Right lobe of liver (tissue), 6 donors: ENCODE measurements at regions not wholly inside any gene's neighbourhood (a gene's known extent, or its start where the extent isn't known, plus 50 kb on each side); places are given as distances from the start of the nearest gene placed in this dataset.

Experiments
- ATAC-seq, 4 donors: fragments of 200-7000 bp; cut with Tn5 transposase; one replicate each; pipeline ENCODE4 v1.9.1; 2020; ENCODE audit warnings: mild to moderate bottlenecking in 4 of 4, moderate library complexity in 4 of 4
- DNase-seq, 3 donors: peaks; one replicate each; pipeline ENCODE4 v3.0.0-alpha.2; 2020
- H3K27ac ChIP-seq, 3 donors: fragments of 200-600 bp; one replicate each; pipeline ENCODE4 v1.8.0; 2022
- H3K27me3 ChIP-seq, 2 donors: fragments of 200-600 bp; one replicate each; pipeline ENCODE4 v1.8.0; 2022
- H3K36me3 ChIP-seq, 4 donors: fragments of 200-600 bp; sonication (generic) in 1 of 4; one replicate each; pipeline versions ENCODE4 v1.5.1 to v1.8.0; 2017 to 2022; ENCODE audit warnings: control low read depth in 1 of 4
- H3K4me1 ChIP-seq, 4 donors: fragments of 200-600 bp; sonication (generic) in 1 of 4; one replicate each; pipeline versions ENCODE4 v1.5.1 to v1.8.0; 2017 to 2022; ENCODE audit warnings: control low read depth in 1 of 4
- H3K4me3 ChIP-seq, 3 donors: fragments of 200-600 bp; one replicate each; pipeline ENCODE4 v1.8.0; 2022
- H3K9me3 ChIP-seq, 4 donors: fragments of 200-600 bp; sonication (generic) in 1 of 4; one replicate each; pipeline versions ENCODE4 v1.5.1 to v1.8.0; 2017 to 2022; ENCODE audit warnings: control low read depth in 1 of 4
- CTCF ChIP-seq, 4 donors: fragments of 200-600 bp in 3 of 4; fragments of 450-650 bp in 1 of 4; IDR thresholded peaks; one replicate each; pipeline versions ENCODE4 v1.5.1 to v1.8.0; 2016 to 2022; ENCODE audit warnings: antibody characterized with exemption in 4 of 4, mild to moderate bottlenecking in 2 of 4
- POLR2A ChIP-seq: fragments of 450-650 bp; IDR thresholded peaks from one replicate; pipeline ENCODE4 v1.6.1; 2017; ENCODE audit warnings: antibody characterized with exemption, mild to moderate bottlenecking
- WGBS: methylation state at CpG from one replicate; pipeline ENCODE4 v1.1.6; 2018; ENCODE audit warnings: low coverage, low lambda C conversion rate; ENCODE audit not compliant: insufficient coverage; ENCODE audit errors: missing lambda C conversion rate; 5-methylcytosine and 5-hydroxymethylcytosine counted together
- intact Hi-C, 2 donors: fragments of 100-400 bp; cut with DNase I; formaldehyde crosslinking; loops; one replicate each; pipeline versions ENCODE4 v1.11.2 to v1.14.1; 2022
- donor health status: DM: no; HTN: yes; CAD: no.
- donor health status: DM: no; HTN: no; CAD: no.
- donor health status: DM: no; HTN: no; CAD: no.
- donor health status: DM: no; HTN: yes; CAD: no.
- donor health status: DM: no; HTN: yes; CAD: no.

- DNase-seq (no peak), ATAC-seq (no peak)
- Histone ChIP-seq H3K27ac (peak overlapping the region in 2 of 3 donors; percentile 33 to 47), H3K36me3 (no peaks in the 10 kb centered on the region), H3K27me3 (no peaks in the 10 kb centered on the region), H3K4me1 (no peaks in the 10 kb centered on the region), H3K9me3 (no peaks in the 10 kb centered on the region), H3K4me3 (no peak overlapping the region)
- WGBS = 30% methylated on average over 3 of the region's 3 CpGs
- TF ChIP-seq CTCF (IDR thresholded peaks at IDR 0.05) (no peak), POLR2A (no peak)
- intact Hi-C loops = no loop called here
These were observed 92.3 kb upstream of the ANKRD10 start for GRCh38 chr13:111007209-111007608.

GRCh38 chr13:111006506-111007031 is 91.7 kb upstream of the ANKRD10 start:
- no peaks in the 10 kb centered on the region for H3K36me3 ChIP-seq
- TF ChIP-seq CTCF (IDR thresholded peaks at IDR 0.05) (no peak), POLR2A (no peak)
- DNase-seq (no peak), ATAC-seq (peak; percentile 47 to 76 (median 59))
- 61% methylated on average over 7 of the region's 13 CpGs for WGBS
- H3K4me1 ChIP-seq = no peaks in the 10 kb centered on the region
- intact Hi-C loops = no loop called here
- peak overlapping the region in 2 of 3 donors; percentile 33 to 47 for H3K27ac ChIP-seq
- no peaks in the 10 kb centered on the region for H3K27me3 ChIP-seq
- no peaks in the 10 kb centered on the region for H3K9me3 ChIP-seq
- no peak overlapping the region for H3K4me3 ChIP-seq

GRCh38 chr13:111005808-111006505 is 91.1 kb upstream of the ANKRD10 start:
- Histone ChIP-seq H3K9me3 (no peaks in the 10 kb centered on the region), H3K27ac (peak overlapping the region in 2 of 3 donors; percentile 33), H3K36me3 (no peaks in the 10 kb centered on the region), H3K4me3 (no peak overlapping the region), H3K27me3 (no peaks in the 10 kb centered on the region), H3K4me1 (no peaks in the 10 kb centered on the region)
- no peak for TF ChIP-seq CTCF (IDR thresholded peaks at IDR 0.05)
- TF ChIP-seq POLR2A = no peak
- DNase-seq = peak in 1 of 3 donors; percentile 31
- intact Hi-C loops = no loop called here
- WGBS = 69% methylated on average over 12 of the region's 16 CpGs
- ATAC-seq = peak; percentile 36 to 74 (median 62)

GRCh38 chr13:111005364-111005763 is 90.5 kb upstream of the ANKRD10 start:
- H3K4me1 ChIP-seq = no peaks in the 10 kb centered on the region
- ATAC-seq = no peak
- peak overlapping the region in 2 of 3 donors; percentile 33 for H3K27ac ChIP-seq
- no peak for TF ChIP-seq POLR2A
- TF ChIP-seq CTCF (IDR thresholded peaks at IDR 0.05) = no peak
- intact Hi-C loops = no loop called here
- DNase-seq = no peak
- H3K36me3 ChIP-seq = no peaks in the 10 kb centered on the region
- 55% methylated on average over 3 of the region's 6 CpGs for WGBS
- H3K9me3 ChIP-seq = no peaks in the 10 kb centered on the region
- no peaks in the 10 kb centered on the region for H3K27me3 ChIP-seq
- no peak overlapping the region for H3K4me3 ChIP-seq
